ENCODE measurements at regions not wholly inside any gene's neighbourhood (a gene's known extent, or its start where the extent isn't known, plus 50 kb on each side); places are given as distances from the start of the nearest gene placed in this dataset.

GRCh38 chr1:13996334-13996733, 296.3 kb downstream of the PRDM2 start:
- Histone ChIP-seq H4K20me1 (ENCODE audit: insufficient read depth, poor library complexity, severe bottlenecking) (no peaks in the 10 kb centered on the region), H3K27ac (no peak overlapping the region), H3K79me2 (no peaks in the 10 kb centered on the region), H3K4me3 (no peak overlapping the region), H3K9me2 (replicated peaks; ENCODE audit: insufficient read depth) (no peaks in the 10 kb centered on the region), H3K4me1 (ENCODE audit: insufficient read depth) (no peaks in the 10 kb centered on the region), H3K27me3 (no peaks in the 10 kb centered on the region), H2AFZ (no peak overlapping the region), H3K36me3 (replicated peaks; ENCODE audit: insufficient read depth, low read depth) (no peaks in the 10 kb centered on the region), H3K4me2 (no peak overlapping the region), H3K9me3 (ENCODE audit: low read depth) (no peaks in the 10 kb centered on the region)
- TF ChIP-seq EZH2phosphoT487 (IDR thresholded peaks at IDR 0.05; ENCODE audit: low read depth, severe bottlenecking, unreplicated experiment) (no peak), EZH2 (IDR thresholded peaks at IDR 0.05; ENCODE audit: borderline replicate concordance) (no peak), CTCF (IDR thresholded peaks at IDR 0.05; ENCODE audit: poor library complexity) (no peak)
- no peak for DNase-seq (ENCODE audit: low spot score)
- 59% methylated on average over 2 of the region's 2 CpGs for WGBS (ENCODE audit: low lambda C conversion rate, missing lambda C conversion rate)

GRCh38 chr1:14003552-14003951, 303.6 kb downstream of the PRDM2 start:
- H3K79me2 ChIP-seq, result no peaks in the 10 kb centered on the region
- 92% methylated on average over 1 of the region's 1 CpG for WGBS (ENCODE audit: low lambda C conversion rate, missing lambda C conversion rate)
- no peaks in the 10 kb centered on the region for H3K4me1 ChIP-seq (ENCODE audit: insufficient read depth)
- H3K36me3 ChIP-seq (replicated peaks; ENCODE audit: insufficient read depth, low read depth), result no peaks in the 10 kb centered on the region
- H3K4me3 ChIP-seq, result no peak overlapping the region
- no peaks in the 10 kb centered on the region for H4K20me1 ChIP-seq (ENCODE audit: insufficient read depth, poor library complexity, severe bottlenecking)
- H3K27me3 ChIP-seq, result no peaks in the 10 kb centered on the region
- no peak for DNase-seq (ENCODE audit: low spot score)
- no peak overlapping the region for H2AFZ ChIP-seq
- no peaks in the 10 kb centered on the region for H3K9me3 ChIP-seq (ENCODE audit: low read depth)
- no peaks in the 10 kb centered on the region for H3K9me2 ChIP-seq (replicated peaks; ENCODE audit: insufficient read depth)
- H3K27ac ChIP-seq, result no peak overlapping the region
- no peak overlapping the region for H3K4me2 ChIP-seq
- TF ChIP-seq EZH2 (IDR thresholded peaks at IDR 0.05; ENCODE audit: borderline replicate concordance) (no peak), EZH2phosphoT487 (IDR thresholded peaks at IDR 0.05; ENCODE audit: low read depth, severe bottlenecking, unreplicated experiment) (no peak), CTCF (IDR thresholded peaks at IDR 0.05; ENCODE audit: poor library complexity) (no peak)

GRCh38 chr1:14009582-14009981, 309.6 kb downstream of the PRDM2 start:
- DNase-seq (ENCODE audit: low spot score), result no peak
- no peak overlapping the region for H2AFZ ChIP-seq
- WGBS (ENCODE audit: low lambda C conversion rate, missing lambda C conversion rate), result 70% methylated on average over 3 of the region's 3 CpGs

More at GRCh38 chr1:14009582-14009981, 309.6 kb downstream of the PRDM2 start:
- Histone ChIP-seq H3K4me2 (no peak overlapping the region), H3K4me1 (ENCODE audit: insufficient read depth) (no peaks in the 10 kb centered on the region), H4K20me1 (ENCODE audit: insufficient read depth, poor library complexity, severe bottlenecking) (no peaks in the 10 kb centered on the region), H3K27me3 (no peaks in the 10 kb centered on the region), H3K4me3 (no peak overlapping the region), H3K79me2 (no peaks in the 10 kb centered on the region), H3K27ac (no peak overlapping the region), H3K9me2 (replicated peaks; ENCODE audit: insufficient read depth) (no peaks in the 10 kb centered on the region), H3K36me3 (replicated peaks; ENCODE audit: insufficient read depth, low read depth) (no peaks in the 10 kb centered on the region), H3K9me3 (ENCODE audit: low read depth) (no peaks in the 10 kb centered on the region)
- TF ChIP-seq EZH2phosphoT487 (IDR thresholded peaks at IDR 0.05; ENCODE audit: low read depth, severe bottlenecking, unreplicated experiment), result no peak
- TF ChIP-seq EZH2 (IDR thresholded peaks at IDR 0.05; ENCODE audit: borderline replicate concordance), result no peak
- no peak for TF ChIP-seq CTCF (IDR thresholded peaks at IDR 0.05; ENCODE audit: poor library complexity)

Data from hepatocyte (in vitro differentiated cells).